ENCODE measurements at regions not wholly inside any gene's neighbourhood (a gene's known extent, or its start where the extent isn't known, plus 50 kb on each side); places are given as distances from the start of the nearest gene placed in this dataset.

DNA sequence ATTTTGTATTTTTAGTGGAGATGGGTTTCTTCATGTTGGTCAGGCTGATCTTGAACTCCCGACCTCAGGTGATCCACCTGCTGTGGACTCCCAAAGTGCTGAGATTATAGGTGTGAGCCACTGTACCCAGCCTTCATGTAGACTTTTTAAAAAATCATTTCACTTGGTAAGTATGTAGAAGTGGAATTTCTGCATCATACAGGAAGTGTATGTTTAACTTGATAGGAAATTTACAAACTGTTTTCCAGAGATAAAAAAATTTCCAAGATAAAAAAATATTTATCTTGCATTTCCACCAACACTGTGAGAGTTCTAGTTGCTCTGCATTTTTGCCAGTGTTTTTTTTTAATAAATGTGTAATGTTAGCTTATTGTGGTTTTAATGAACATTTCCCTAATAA, 155.8 kb downstream of the ZNF608 start:
- TF ChIP-seq, protein P1, sequence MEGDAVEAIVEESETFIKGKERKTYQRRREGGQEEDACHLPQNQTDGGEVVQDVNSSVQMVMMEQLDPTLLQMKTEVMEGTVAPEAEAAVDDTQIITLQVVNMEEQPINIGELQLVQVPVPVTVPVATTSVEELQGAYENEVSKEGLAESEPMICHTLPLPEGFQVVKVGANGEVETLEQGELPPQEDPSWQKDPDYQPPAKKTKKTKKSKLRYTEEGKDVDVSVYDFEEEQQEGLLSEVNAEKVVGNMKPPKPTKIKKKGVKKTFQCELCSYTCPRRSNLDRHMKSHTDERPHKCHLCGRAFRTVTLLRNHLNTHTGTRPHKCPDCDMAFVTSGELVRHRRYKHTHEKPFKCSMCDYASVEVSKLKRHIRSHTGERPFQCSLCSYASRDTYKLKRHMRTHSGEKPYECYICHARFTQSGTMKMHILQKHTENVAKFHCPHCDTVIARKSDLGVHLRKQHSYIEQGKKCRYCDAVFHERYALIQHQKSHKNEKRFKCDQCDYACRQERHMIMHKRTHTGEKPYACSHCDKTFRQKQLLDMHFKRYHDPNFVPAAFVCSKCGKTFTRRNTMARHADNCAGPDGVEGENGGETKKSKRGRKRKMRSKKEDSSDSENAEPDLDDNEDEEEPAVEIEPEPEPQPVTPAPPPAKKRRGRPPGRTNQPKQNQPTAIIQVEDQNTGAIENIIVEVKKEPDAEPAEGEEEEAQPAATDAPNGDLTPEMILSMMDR (IDR thresholded peaks at IDR 0.05; ENCODE audit: extremely low read depth in 1 of 2, insufficient read depth in 1 of 2, low read depth in 1 of 2, low read length in 2 of 2), result no peak
- TF ChIP-seq POLR2A (IDR thresholded peaks at IDR 0.05; ENCODE audit: low read depth, low read length) (no peak), EZH2 (IDR thresholded peaks at IDR 0.05; ENCODE audit: borderline replicate concordance, low read depth, low read length, severe bottlenecking) (no peak)

All from endothelial cell of umbilical vein (primary cell).